NCI-H510A (cell line): ENCODE measurements at regions not wholly inside any gene's neighbourhood (a gene's known extent, or its start where the extent isn't known, plus 50 kb on each side); places are given as distances from the start of the nearest gene placed in this dataset.
"Not testable (repeated sequence)": the region's sequence is repeated elsewhere in the genome, so short reads cannot be mapped to it uniquely, and the experiment has no call there.

Experiments
- DNase-seq: peaks from one replicate; lab custom pipeline; 2025; lab: John Stamatoyannopoulos, UW

DNA sequence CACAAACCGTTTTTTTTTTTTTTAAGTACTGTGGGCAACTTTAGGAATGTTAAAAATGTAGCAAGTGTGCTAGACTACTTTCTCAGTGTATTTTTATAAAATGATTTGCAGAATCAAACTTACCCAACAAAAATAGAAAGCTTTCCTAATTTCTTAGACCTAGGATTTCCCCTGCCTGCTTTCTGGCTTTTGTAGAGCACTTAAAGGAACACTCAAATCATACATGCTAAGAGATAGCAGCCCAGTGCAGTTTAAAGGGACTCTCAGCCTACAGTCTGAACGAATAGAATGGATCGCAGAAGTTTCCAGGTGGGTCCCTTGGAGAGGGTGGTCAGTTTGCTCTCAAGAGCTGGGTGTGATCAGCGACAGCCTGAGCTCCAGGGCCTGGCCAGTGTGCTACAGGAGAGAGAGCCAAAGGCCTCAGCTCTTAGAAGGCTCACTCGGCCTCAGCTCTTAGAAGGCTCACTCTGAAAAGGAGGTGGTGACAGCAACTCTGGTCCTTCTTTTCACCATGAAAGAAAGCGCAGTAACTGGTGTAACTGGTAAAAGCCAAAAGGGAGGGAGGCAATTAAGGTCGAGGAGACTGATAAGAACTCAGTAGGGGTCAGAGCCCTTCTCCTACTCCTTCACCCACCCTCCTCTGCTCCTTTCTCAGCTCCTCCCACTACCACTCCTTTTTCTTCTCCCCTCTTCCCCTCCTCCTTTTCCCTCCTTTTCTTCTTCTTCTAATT is 142.4 kb downstream of the ZFP64 start:
- DNase-seq, result no peak

GRCh38 chr20:52047811-52048764 is 143.5 kb downstream of the ZFP64 start:
- no peak for DNase-seq

- DNase-seq, result no peak
Observed at GRCh38 chr20:52041966-52042365, 149.6 kb downstream of the ZFP64 start.

- no peak for DNase-seq
Observed at GRCh38 chr20:52039790-52040189, 151.8 kb downstream of the ZFP64 start.

GRCh38 chr20:52038632-52039031 is 152.9 kb downstream of the ZFP64 start:
- DNase-seq, result not testable (repeated sequence)

GRCh38 chr20:52037370-52037769 is 154.2 kb downstream of the ZFP64 start:
- no peak for DNase-seq

- no peak for DNase-seq
Observed at GRCh38 chr20:52035977-52036376, 155.6 kb downstream of the ZFP64 start.

DNA sequence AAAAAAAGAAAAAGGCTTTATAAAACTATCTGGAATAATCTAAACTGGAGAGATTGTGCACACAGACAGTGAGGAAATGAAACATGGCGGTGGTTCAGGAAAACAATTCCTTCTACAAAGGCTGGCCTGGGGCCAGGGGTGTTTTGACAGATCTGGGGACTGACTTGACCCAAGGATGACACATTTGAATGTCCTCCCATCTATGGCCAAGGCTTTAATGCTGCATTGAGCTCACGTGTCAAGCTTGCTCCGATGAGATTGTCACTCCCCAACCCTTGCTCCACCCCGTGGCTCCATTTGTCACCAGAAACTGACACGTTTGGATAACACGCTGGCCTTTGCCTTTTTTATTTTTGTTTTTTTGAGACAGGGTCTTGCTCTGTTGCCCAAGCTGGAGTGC is 156.1 kb downstream of the ZFP64 start:
- no peak for DNase-seq

DNA sequence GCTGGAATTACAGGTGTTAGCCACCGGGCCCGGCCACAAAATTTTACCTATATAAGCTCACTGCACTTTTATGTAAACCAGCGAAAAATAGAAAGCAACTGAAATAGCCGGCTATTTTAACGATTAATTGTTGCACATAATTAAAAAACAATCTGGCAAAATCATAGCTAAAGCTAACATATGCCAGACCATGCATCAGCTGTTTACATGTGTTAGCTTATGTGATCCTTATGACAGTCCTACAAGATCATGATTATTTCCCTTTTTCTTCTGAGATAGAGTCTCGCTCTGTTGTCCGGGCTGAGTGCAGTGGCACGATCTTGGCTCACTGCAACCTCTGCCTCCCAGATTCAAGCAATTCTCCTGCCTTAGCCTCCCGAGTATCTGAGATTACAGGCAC is 157.0 kb downstream of the ZFP64 start:
- DNase-seq, result no peak

DNA sequence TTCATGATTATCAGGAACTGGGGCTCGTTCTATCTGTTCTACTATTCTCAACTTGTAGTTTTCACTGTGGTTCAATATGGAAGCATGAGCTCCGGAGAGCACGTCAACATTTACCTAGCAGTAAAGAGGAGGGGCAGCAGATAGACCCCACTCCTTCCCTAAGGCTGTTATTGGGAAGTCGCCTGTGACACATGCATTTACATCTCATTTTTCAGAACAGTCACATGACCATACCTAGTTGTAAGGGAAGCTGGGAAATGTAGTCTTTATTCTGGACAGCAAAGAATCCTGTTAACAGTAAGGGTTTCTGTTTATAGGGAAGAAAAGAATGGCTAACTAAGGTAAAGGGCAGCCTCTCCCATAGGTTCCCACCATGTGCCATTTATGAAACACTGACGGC is 158.3 kb downstream of the ZFP64 start:
- DNase-seq, result no peak

GRCh38 chr20:52032304-52032683 is 159.3 kb downstream of the ZFP64 start:
- not testable (repeated sequence) for DNase-seq

DNA sequence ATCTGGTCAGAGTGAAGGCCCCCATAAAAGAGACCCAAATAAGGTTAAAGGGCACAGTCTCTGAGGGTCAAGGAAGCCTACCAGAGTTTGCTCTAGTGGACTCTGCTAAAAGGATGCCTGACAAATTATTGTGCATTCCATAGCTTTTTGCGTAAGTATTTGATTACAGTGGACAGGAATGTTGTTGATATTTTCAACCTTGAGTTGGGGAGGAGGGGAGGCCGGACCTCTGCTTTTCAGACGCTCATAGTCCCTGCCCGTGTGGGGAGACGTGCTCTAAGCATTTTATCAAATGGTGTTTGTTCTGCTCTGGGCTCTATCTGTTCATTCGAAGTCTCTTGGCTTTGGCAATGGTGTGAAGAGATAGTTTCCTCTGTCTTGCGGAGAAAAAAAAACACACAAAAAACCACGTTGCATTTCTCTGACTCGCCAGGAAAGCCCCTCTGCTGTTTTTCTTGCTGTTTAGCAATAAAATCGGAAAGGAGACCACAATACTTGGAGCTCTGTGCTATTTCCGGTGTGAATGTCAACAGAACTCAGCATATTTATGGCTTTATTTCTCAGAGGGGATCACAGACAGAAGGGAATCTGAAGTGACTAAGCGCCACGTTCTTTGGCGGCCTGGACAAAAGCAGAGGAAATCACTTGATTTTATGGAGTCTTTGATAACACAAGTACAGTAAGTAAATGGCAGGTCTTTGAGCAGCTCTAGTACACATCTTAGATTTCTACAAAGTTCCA is 159.8 kb downstream of the ZFP64 start:
- DNase-seq, result no peak

- no peak for DNase-seq
Observed at GRCh38 chr20:52031206-52031562, 160.4 kb downstream of the ZFP64 start.

DNA sequence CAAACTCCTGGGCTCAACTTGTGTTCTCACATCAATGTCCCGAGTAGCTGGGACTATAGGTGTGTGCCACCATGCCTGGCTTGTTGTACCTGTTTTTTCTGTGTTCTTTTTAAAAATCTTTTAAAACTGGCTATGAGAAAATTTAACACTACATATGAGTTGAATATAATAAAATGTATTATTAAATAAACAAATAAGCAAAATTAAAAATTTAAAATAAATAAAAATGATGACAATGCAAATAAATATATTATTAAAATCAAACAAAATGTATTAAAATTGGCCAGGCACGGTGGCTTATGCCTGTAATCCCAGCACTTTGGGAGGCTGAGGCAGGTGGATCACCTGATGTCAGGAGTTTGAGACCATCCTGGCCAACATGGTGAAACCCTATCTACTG is 162.4 kb downstream of the ZFP64 start:
- not testable (repeated sequence) for DNase-seq

DNA sequence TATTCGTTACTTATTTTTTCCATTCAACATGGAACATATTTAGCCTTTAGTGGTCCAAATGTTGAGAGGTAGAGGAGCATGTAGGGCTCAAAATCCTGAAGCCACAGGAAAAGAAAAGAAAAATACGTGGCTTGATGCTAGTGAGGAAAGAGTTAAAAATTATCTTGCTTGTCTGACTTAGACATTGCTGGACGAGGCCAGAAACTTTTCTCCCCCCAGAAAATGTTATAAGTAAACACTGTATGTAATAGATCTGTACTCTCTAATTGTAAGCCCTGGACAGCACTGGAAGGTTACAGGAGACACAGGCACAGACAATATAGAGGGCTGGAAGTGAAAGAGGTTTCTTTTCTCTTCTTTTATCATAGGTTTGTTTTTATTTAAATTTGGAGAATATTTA is 165.6 kb downstream of the ZFP64 start:
- no peak for DNase-seq

- DNase-seq, result no peak
Observed at GRCh38 chr20:52019313-52019712, 172.3 kb downstream of the ZFP64 start.

DNA sequence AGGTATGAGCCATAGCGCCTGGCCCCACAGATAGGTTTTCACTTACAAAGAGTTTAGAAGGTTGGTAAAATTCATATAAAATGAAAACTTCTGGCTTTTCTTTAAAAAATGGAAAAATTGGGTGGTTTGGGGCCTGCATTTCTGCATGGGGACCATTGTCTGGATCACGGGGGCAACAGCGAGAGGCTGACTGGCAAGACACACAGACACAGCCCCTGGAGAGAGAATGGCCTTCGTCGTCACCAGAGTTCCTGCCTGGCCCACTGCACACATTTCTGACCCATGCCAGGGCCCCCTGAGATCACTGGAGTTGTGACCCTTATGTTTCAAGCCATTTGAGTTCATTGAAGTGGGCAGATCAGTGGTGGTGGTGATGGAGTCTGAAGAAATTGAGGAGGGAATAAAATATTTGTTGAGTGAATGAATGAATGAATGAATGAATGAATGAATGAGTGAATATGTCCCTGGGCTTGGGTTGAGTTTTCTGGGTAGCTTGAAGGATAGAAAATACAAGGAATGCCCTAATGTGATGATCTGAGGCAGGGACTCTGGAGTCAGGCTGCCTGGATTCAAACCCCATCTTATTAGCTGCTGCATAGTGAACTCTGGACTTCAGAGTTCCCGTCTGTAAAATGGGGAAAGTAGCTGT is 173.8 kb downstream of the ZFP64 start:
- no peak for DNase-seq

DNA sequence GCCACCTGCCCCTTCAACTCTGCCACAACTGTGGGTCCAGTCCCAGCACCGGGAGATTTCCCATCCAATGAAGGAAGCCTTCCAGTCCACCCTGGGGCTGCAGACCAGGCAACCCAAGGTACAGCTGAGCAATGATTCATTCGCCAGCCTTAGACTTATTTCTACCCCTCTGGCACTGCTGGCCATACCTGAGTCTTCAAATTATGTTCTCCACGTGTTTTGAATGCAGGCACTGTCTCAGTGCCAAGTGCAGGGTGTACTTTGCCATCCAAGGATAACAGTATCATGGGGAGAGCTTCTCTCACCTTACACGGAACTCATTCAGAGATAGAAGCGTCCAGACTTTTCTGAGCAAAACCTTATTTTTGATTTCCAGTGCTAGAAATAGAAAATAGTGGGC is 175.6 kb downstream of the ZFP64 start:
- DNase-seq, result no peak

GRCh38 chr20:52015155-52015554 is 176.4 kb downstream of the ZFP64 start:
- no peak for DNase-seq

DNA sequence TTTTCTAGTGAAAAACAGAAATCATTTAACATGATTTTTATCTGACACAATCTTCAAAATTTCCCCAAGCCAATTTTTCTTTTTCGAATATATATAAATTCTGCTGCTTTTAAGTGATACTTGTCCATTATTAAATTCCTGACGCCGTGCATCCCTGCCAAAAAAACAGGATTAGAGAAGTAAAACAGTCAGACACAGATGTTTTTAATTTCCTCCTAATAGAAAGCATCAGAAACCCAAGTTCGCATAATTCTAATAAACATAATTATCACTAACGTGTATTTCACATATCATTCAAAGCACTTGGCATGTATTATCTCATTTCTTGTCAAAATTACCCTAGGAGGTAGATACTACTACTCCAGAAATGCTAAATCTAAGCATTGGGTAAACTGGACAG is 179.5 kb downstream of the ZFP64 start:
- no peak for DNase-seq

DNA sequence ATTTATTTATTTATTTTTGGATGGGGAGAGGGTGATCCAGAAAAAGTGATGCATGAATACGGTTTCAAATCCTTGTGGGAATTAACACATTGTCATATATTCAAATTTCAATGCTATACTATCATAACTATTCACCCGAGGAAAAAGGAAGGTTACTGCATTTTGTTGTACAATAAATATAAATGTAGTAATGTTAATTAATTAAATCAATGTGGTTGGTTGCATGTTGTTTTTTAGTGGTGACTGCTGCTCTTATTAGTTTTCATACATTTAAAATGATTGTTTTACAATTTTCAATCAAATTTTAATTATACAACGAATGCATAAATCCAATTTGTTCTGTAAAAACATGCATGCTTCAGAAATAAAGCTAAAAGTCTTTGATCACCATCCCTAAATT is 180.5 kb downstream of the ZFP64 start:
- no peak for DNase-seq

DNA sequence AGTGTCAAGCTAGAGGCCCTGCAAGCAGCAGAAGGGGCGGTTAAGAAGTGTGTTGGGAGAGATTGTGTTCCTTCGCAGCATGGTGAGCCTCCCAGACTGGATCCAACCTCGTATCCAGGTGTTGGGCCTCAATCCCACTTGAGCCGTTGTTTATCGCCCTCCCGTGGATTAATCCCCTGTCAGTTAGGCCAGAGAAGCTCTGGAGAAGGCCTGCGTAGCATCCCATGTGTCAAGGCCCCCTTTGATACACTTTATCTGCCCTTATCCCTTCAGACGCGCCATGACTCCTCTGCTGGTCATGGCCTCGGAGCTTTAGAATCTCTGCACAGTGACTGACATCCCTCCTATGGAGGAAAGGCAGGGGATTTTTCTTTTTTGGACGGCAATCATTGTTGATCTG is 181.0 kb downstream of the ZFP64 start:
- DNase-seq, result no peak
